Parathyroid adenoma (tissue), 2 donors: ENCODE measurements at regions not wholly inside any gene's neighbourhood (a gene's known extent, or its start where the extent isn't known, plus 50 kb on each side); places are given as distances from the start of the nearest gene placed in this dataset.
"Not testable (repeated sequence)": the region's sequence is repeated elsewhere in the genome, so short reads cannot be mapped to it uniquely, and the experiment has no call there.

Source experiments
- H2AFZ ChIP-seq: fragments of 300-600 bp; sonication (generic); one replicate; pipeline ENCODE4 v1.7.0; 2017; ENCODE audit warnings: antibody characterized with exemption, mild to moderate bottlenecking
- H3K27ac ChIP-seq: fragments of 300-600 bp; sonication (generic); one replicate; pipeline ENCODE4 v1.7.0; 2017
- H3K27me3 ChIP-seq: fragments of 300-600 bp; sonication (generic); one replicate; pipeline ENCODE4 v1.7.0; 2017; ENCODE audit warnings: low read length; ENCODE audit not compliant: control insufficient read depth, insufficient read depth
- H3K36me3 ChIP-seq: fragments of 300-600 bp; sonication (generic); one replicate; pipeline ENCODE4 v1.7.0; 2017; ENCODE audit warnings: low read length; ENCODE audit not compliant: control insufficient read depth, insufficient read depth
- H3K4me1 ChIP-seq: fragments of 300-600 bp; sonication (generic); one replicate; pipeline ENCODE4 v1.7.0; 2017; ENCODE audit warnings: control low read depth
- H3K4me2 ChIP-seq: fragments of 300-600 bp; sonication (generic); one replicate; pipeline ENCODE4 v1.7.0; 2017; ENCODE audit warnings: low read length
- H3K4me3 ChIP-seq: fragments of 300-600 bp; sonication (generic); one replicate; pipeline ENCODE4 v1.7.0; 2017; ENCODE audit warnings: low read depth, low read length
- H3K79me2 ChIP-seq: fragments of 300-600 bp; sonication (generic); one replicate; pipeline ENCODE4 v1.7.0; 2017; ENCODE audit warnings: control low read depth
- H3K9ac ChIP-seq: fragments of 300-600 bp; sonication (generic); one replicate; pipeline ENCODE4 v1.7.0; 2017; ENCODE audit warnings: mild to moderate bottlenecking
- H3K9me3 ChIP-seq: fragments of 300-600 bp; sonication (generic); one replicate; pipeline ENCODE4 v1.7.0; 2017; ENCODE audit warnings: low read length; ENCODE audit not compliant: control insufficient read depth
- CTCF ChIP-seq: fragments of 300-600 bp; sonication (generic); IDR thresholded peaks from one replicate; pipeline ENCODE4 v1.7.0; 2017; ENCODE audit warnings: antibody characterized with exemption, mild to moderate bottlenecking
- donor health status: primary hyperparathyroidism.

DNA sequence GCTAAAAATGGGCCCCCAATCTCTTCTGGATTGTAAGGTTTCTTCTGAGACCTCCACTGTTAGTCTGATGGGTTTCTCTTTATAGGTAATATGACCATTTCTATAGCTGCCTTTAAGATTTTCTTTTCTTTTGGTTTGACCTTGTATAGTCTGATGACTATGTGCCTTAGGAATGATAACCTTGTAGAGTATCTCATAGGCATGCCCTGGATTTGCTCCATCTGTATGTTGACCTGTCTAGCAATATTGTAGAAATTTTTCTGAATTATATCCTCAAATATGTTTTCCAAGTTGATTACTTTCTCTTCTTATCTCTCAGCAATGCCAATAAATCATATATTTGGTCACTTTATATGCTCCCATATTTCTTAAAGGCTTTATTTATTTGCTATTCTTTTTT, 1403.8 kb upstream of the GOT2 start:
- Histone ChIP-seq H3K36me3 (no peaks in the 10 kb centered on the region), H2AFZ (no peak overlapping the region), H3K27me3 (no peaks in the 10 kb centered on the region), H3K4me3 (no peak overlapping the region), H3K9me3 (no peaks in the 10 kb centered on the region), H3K27ac (no peak overlapping the region), H3K9ac (no peak overlapping the region), H3K4me1 (no peaks in the 10 kb centered on the region), H3K4me2 (no peak overlapping the region), H3K79me2 (no peaks in the 10 kb centered on the region)
- TF ChIP-seq CTCF: no peak

DNA sequence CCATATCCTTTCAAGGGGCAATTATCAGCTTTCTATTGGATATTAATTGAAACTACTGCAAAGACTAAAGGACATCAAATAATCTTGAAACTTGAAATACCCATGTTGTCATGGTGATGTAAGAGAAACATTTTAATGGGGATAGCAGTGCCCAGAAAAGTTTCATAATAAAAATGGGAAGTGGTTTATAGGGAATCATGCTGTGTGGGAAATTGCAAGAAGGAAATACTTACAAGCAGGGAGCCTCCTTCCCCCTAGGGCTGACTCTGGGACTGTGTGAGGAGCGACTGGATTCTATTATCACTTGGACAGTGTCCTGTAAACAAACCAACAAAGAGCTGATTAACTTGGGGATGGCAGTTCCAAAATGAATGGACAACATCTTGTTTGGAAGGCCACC, 1393.1 kb upstream of the GOT2 start:
- H3K4me1 ChIP-seq: no peaks in the 10 kb centered on the region
- H2AFZ ChIP-seq: no peak overlapping the region
- H3K4me2 ChIP-seq: no peak overlapping the region
- H3K27ac ChIP-seq: no peak overlapping the region
- no peak overlapping the region for H3K9ac ChIP-seq
- no peaks in the 10 kb centered on the region for H3K79me2 ChIP-seq
- no peaks in the 10 kb centered on the region for H3K9me3 ChIP-seq
- TF ChIP-seq CTCF: no peak
- no peaks in the 10 kb centered on the region for H3K36me3 ChIP-seq
- no peaks in the 10 kb centered on the region for H3K27me3 ChIP-seq
- H3K4me3 ChIP-seq: no peak overlapping the region

GRCh38 chr16:60126115-60126514, 1392.0 kb upstream of the GOT2 start:
- not testable (repeated sequence) for H3K4me1 ChIP-seq, H3K4me2 ChIP-seq, H3K9ac ChIP-seq, H3K36me3 ChIP-seq, H3K4me3 ChIP-seq, H3K27me3 ChIP-seq, H3K27ac ChIP-seq, H3K79me2 ChIP-seq, H3K9me3 ChIP-seq, H2AFZ ChIP-seq

DNA sequence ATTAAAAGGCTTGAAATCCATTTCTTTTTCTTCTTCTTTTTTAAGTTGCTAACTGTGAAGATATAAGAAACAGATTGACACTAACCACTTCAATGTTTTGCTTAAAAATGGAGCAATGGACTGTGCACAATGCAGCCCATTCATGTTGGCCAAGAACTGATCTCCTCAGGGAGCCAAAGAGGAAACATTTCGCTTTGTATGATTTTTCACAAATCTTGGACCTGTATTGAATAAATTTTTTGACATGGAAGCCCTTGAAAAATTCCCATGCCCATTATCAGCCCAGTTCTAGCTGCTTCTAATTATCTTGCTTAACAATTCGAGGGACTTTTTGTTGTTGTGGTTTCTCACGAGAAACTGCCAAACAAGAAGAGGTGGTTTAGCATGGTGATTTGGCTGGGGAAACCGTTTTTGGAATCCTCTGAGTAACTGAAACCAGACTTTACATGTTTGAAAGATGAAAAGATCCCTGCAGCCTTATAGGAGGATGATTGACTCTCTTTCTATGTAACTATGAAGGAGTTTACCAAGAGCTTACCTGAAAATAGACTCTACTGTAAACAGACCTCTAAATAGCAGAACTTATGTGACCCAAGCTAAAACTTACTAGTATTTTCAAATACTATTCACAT, 1389.4 kb upstream of the GOT2 start:
- Histone ChIP-seq H3K4me2 (no peak overlapping the region), H3K4me1 (no peaks in the 10 kb centered on the region), H2AFZ (no peak overlapping the region), H3K9ac (no peak overlapping the region), H3K36me3 (no peaks in the 10 kb centered on the region), H3K9me3 (no peaks in the 10 kb centered on the region), H3K79me2 (no peaks in the 10 kb centered on the region), H3K27ac (no peak overlapping the region), H3K4me3 (no peak overlapping the region), H3K27me3 (no peaks in the 10 kb centered on the region)
- no peak for TF ChIP-seq CTCF

GRCh38 chr16:60120586-60120985, 1386.5 kb upstream of the GOT2 start:
- Histone ChIP-seq H3K27ac (no peak overlapping the region), H3K4me3 (no peak overlapping the region), H2AFZ (no peak overlapping the region), H3K9me3 (no peaks in the 10 kb centered on the region), H3K9ac (no peak overlapping the region), H3K36me3 (no peaks in the 10 kb centered on the region), H3K79me2 (no peaks in the 10 kb centered on the region), H3K4me1 (no peaks in the 10 kb centered on the region), H3K27me3 (no peaks in the 10 kb centered on the region), H3K4me2 (no peak overlapping the region)
- no peak for TF ChIP-seq CTCF
